Liver (tissue), 8 donors: ENCODE measurements at regions not wholly inside any gene's neighbourhood (a gene's known extent, or its start where the extent isn't known, plus 50 kb on each side); places are given as distances from the start of the nearest gene placed in this dataset.

Experiments
- DNase-seq: peaks from one replicate; pipeline ENCODE4 v3.0.0-alpha.2; 2017; ENCODE audit warnings: low spot score
- H3K27ac ChIP-seq, 2 donors: one replicate each; pipeline ENCODE4 v1.7.0; 2013; ENCODE audit warnings: inconsistent platforms in 2 of 2, low read length in 2 of 2, control low read depth in 1 of 2, low read depth in 1 of 2, mild to moderate bottlenecking in 1 of 2
- H3K27me3 ChIP-seq, 4 donors: one replicate each; pipeline versions ENCODE4 v1.6.1 to v1.7.0; 2013; ENCODE audit warnings: low read length in 3 of 4, inconsistent platforms in 1 of 4, mild to moderate bottlenecking in 1 of 4, moderate library complexity in 1 of 4; ENCODE audit not compliant: control insufficient read depth in 4 of 4, insufficient read depth in 4 of 4
- H3K36me3 ChIP-seq, 4 donors: one replicate each; pipeline versions ENCODE4 v1.6.1 to v1.7.0; 2013; ENCODE audit warnings: low read length in 3 of 4, mild to moderate bottlenecking in 3 of 4, low read depth in 1 of 4, moderate library complexity in 1 of 4; ENCODE audit not compliant: control insufficient read depth in 4 of 4, insufficient read depth in 3 of 4
- H3K4me1 ChIP-seq, 4 donors: one replicate each; pipeline versions ENCODE4 v1.6.1 to v1.7.0; 2013; ENCODE audit warnings: low read length in 3 of 4, mild to moderate bottlenecking in 3 of 4, moderate library complexity in 1 of 4; ENCODE audit not compliant: control insufficient read depth in 4 of 4, insufficient read depth in 4 of 4
- H3K4me3 ChIP-seq, 3 donors: one replicate each; pipeline versions ENCODE4 v1.6.1 to v1.7.0; 2013; ENCODE audit warnings: low read length in 3 of 3, control low read depth in 1 of 3, low read depth in 1 of 3, mild to moderate bottlenecking in 1 of 3
- H3K9ac ChIP-seq, 2 donors: one replicate each; pipeline ENCODE4 v1.7.0; 2013; ENCODE audit warnings: low read length in 2 of 2, mild to moderate bottlenecking in 2 of 2, moderate library complexity in 2 of 2, control low read depth in 1 of 2, low read depth in 1 of 2
- H3K9me3 ChIP-seq, 4 donors: one replicate each; pipeline versions ENCODE4 v1.6.1 to v1.7.0; 2013; ENCODE audit warnings: low read length in 3 of 4; ENCODE audit not compliant: control insufficient read depth in 4 of 4
- EGR1 ChIP-seq, 2 donors: IDR thresholded peaks; 2 replicates each; pipeline ENCODE4 v1.6.1; 2016 to 2018; ENCODE audit warnings: antibody characterized with exemption in 2 of 2, low read depth in 2 of 2
- FOXA1 ChIP-seq: IDR thresholded peaks from 2 replicates; pipeline ENCODE4 v1.6.1; 2016; ENCODE audit warnings: antibody characterized with exemption
- FOXA2 ChIP-seq: IDR thresholded peaks from 2 replicates; pipeline ENCODE4 v1.6.1; 2016; ENCODE audit warnings: antibody characterized with exemption
- GABPA ChIP-seq, 2 donors: IDR thresholded peaks in 1 of 2; conservative IDR thresholded peaks in 1 of 2; 2 replicates each; pipeline ENCODE4 v1.6.1; 2016; ENCODE audit warnings: antibody characterized with exemption in 2 of 2, mild to moderate bottlenecking in 1 of 2, moderate library complexity in 1 of 2
- JUND ChIP-seq, 2 donors: IDR thresholded peaks; 2 replicates each; pipeline ENCODE4 v1.6.1; 2016; ENCODE audit warnings: antibody characterized with exemption in 2 of 2
- MAX ChIP-seq: IDR thresholded peaks from 2 replicates; pipeline ENCODE4 v1.6.1; 2016; ENCODE audit warnings: antibody characterized with exemption
- NR2F2 ChIP-seq: IDR thresholded peaks from 2 replicates; pipeline ENCODE4 v1.6.1; 2016; ENCODE audit warnings: antibody characterized with exemption
- RAD21 ChIP-seq, 2 donors: IDR thresholded peaks; 2 replicates each; pipeline ENCODE4 v1.6.1; 2016; ENCODE audit warnings: antibody characterized with exemption in 2 of 2, mild to moderate bottlenecking in 2 of 2
- RXRA ChIP-seq, 2 donors: IDR thresholded peaks; 2 replicates each; pipeline ENCODE4 v1.6.1; 2017 to 2018; ENCODE audit warnings: antibody characterized with exemption in 2 of 2, mild to moderate bottlenecking in 1 of 2
- SP1 ChIP-seq: IDR thresholded peaks from 2 replicates; pipeline ENCODE4 v1.6.1; 2018; ENCODE audit warnings: antibody characterized with exemption, mild to moderate bottlenecking
- TAF1 ChIP-seq: conservative IDR thresholded peaks from 2 replicates; pipeline ENCODE4 v1.6.1; 2016; ENCODE audit warnings: antibody characterized with exemption, mild to moderate bottlenecking
- YY1 ChIP-seq: IDR thresholded peaks from 2 replicates; pipeline ENCODE4 v1.6.1; 2016; ENCODE audit warnings: antibody characterized with exemption, mild to moderate bottlenecking
- WGBS: extraction: QIAGEN DNeasy Blood & Tissue Kit; methylation state at CpG from one replicate; pipeline ENCODE4 v1.1.7; 2013; 5-methylcytosine and 5-hydroxymethylcytosine counted together
- TF ChIP-seq, protein P1 (sequence below): IDR thresholded peaks from 2 replicates; pipeline ENCODE4 v1.6.1; 2016; ENCODE audit warnings: antibody characterized with exemption
- TF ChIP-seq, protein P2 (sequence below): fragments of 150-350 bp; IDR thresholded peaks from 2 replicates; pipeline ENCODE4 v1.5.1; 2017; ENCODE audit warnings: improper control_type of control experiment, low read depth, low read length; ENCODE audit not compliant: missing input control
- donor health status: healthy.
- donor health status: healthy.
- donor health status: healthy.
- donor health status: healthy.
- donor health status: healthy.

DNA sequence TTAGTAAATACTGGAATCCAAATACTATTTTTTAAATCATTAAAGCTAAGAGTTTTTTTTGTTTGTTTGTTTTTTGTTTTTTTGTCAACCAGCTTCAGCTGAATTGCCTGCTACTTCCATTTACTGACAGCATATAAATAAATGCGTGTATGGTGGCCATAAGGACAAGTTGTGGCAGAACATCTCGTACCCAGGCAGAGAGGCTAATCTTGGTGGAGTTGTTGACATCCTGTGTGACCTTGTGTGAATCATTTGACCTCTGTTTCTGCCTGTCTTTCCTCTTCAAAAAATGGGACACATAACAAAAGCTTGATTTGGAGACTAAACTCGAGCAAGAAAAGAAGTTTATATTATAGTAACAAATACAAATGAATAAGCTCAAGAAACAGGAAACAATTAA, 734.2 kb downstream of the MCTP2 start:
- Histone ChIP-seq H3K9ac (no peak overlapping the region), H3K4me3 (no peak overlapping the region), H3K36me3 (no peaks in the 10 kb centered on the region), H3K9me3 (no peaks in the 10 kb centered on the region), H3K4me1 (no peaks in the 10 kb centered on the region), H3K27ac (no peak overlapping the region), H3K27me3 (no peaks in the 10 kb centered on the region)
- TF ChIP-seq FOXA2 (no peak), NR2F2 (peak; percentile 99), SP1 (peak; percentile 76), RAD21 (IDR thresholded peaks at IDR 0.05) (peak in 1 of 2 donors; percentile 37), EGR1 (IDR thresholded peaks at IDR 0.05; ENCODE audit: low read depth in 2 of 2) (no peak), MAX (no peak), FOXA1 (no peak), GABPA (IDR thresholded peaks at IDR 0.05 in 1 of 2, conservative IDR thresholded peaks at IDR 0.05 in 1 of 2) (no peak), RXRA (IDR thresholded peaks at IDR 0.05) (peak; percentile 9 to 62), YY1 (no peak), JUND (IDR thresholded peaks at IDR 0.05) (peak; percentile 49 to 54), TAF1 (no peak)
- TF ChIP-seq, protein P1, sequence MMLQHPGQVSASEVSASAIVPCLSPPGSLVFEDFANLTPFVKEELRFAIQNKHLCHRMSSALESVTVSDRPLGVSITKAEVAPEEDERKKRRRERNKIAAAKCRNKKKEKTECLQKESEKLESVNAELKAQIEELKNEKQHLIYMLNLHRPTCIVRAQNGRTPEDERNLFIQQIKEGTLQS: no peak
- TF ChIP-seq, protein P2, sequence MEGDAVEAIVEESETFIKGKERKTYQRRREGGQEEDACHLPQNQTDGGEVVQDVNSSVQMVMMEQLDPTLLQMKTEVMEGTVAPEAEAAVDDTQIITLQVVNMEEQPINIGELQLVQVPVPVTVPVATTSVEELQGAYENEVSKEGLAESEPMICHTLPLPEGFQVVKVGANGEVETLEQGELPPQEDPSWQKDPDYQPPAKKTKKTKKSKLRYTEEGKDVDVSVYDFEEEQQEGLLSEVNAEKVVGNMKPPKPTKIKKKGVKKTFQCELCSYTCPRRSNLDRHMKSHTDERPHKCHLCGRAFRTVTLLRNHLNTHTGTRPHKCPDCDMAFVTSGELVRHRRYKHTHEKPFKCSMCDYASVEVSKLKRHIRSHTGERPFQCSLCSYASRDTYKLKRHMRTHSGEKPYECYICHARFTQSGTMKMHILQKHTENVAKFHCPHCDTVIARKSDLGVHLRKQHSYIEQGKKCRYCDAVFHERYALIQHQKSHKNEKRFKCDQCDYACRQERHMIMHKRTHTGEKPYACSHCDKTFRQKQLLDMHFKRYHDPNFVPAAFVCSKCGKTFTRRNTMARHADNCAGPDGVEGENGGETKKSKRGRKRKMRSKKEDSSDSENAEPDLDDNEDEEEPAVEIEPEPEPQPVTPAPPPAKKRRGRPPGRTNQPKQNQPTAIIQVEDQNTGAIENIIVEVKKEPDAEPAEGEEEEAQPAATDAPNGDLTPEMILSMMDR: no peak
- 36% methylated on average over 3 of the region's 3 CpGs for WGBS
- DNase-seq: no peak

- TF ChIP-seq TAF1 (no peak), NR2F2 (peak; percentile 61), SP1 (peak; percentile 18)
- no peak for DNase-seq
- 61% methylated on average over 5 of the region's 5 CpGs for WGBS
- H3K36me3 ChIP-seq: no peaks in the 10 kb centered on the region
- no peak overlapping the region for H3K27ac ChIP-seq
- no peaks in the 10 kb centered on the region for H3K9me3 ChIP-seq
- H3K9ac ChIP-seq: no peak overlapping the region
- no peaks in the 10 kb centered on the region for H3K4me1 ChIP-seq
- H3K27me3 ChIP-seq: no peaks in the 10 kb centered on the region
- no peak overlapping the region for H3K4me3 ChIP-seq
These were observed 736.8 kb downstream of the MCTP2 start for GRCh38 chr15:94968133-94968532.

GRCh38 chr15:94970096-94970495, 738.7 kb downstream of the MCTP2 start:
- WGBS: 83% methylated on average over 1 of the region's 1 CpG
- Histone ChIP-seq H3K27me3 (no peaks in the 10 kb centered on the region), H3K4me3 (no peak overlapping the region), H3K36me3 (no peaks in the 10 kb centered on the region), H3K9me3 (no peaks in the 10 kb centered on the region), H3K4me1 (no peaks in the 10 kb centered on the region), H3K27ac (no peak overlapping the region), H3K9ac (no peak overlapping the region)
- no peak for DNase-seq
- TF ChIP-seq RXRA (IDR thresholded peaks at IDR 0.05) (no peak), FOXA1 (no peak), RAD21 (IDR thresholded peaks at IDR 0.05) (no peak), JUND (IDR thresholded peaks at IDR 0.05) (no peak), GABPA (IDR thresholded peaks at IDR 0.05 in 1 of 2, conservative IDR thresholded peaks at IDR 0.05 in 1 of 2) (no peak)
